Liver (tissue), 8 donors: ENCODE measurements at regions not wholly inside any gene's neighbourhood (a gene's known extent, or its start where the extent isn't known, plus 50 kb on each side); places are given as distances from the start of the nearest gene placed in this dataset.

Experiments
- DNase-seq: peaks from one replicate; pipeline ENCODE4 v3.0.0-alpha.2; 2017; ENCODE audit warnings: low spot score
- H3K27ac ChIP-seq, 2 donors: one replicate each; pipeline ENCODE4 v1.7.0; 2013; ENCODE audit warnings: inconsistent platforms in 2 of 2, low read length in 2 of 2, control low read depth in 1 of 2, low read depth in 1 of 2, mild to moderate bottlenecking in 1 of 2
- H3K27me3 ChIP-seq, 4 donors: one replicate each; pipeline versions ENCODE4 v1.6.1 to v1.7.0; 2013; ENCODE audit warnings: low read length in 3 of 4, inconsistent platforms in 1 of 4, mild to moderate bottlenecking in 1 of 4, moderate library complexity in 1 of 4; ENCODE audit not compliant: control insufficient read depth in 4 of 4, insufficient read depth in 4 of 4
- H3K36me3 ChIP-seq, 4 donors: one replicate each; pipeline versions ENCODE4 v1.6.1 to v1.7.0; 2013; ENCODE audit warnings: low read length in 3 of 4, mild to moderate bottlenecking in 3 of 4, low read depth in 1 of 4, moderate library complexity in 1 of 4; ENCODE audit not compliant: control insufficient read depth in 4 of 4, insufficient read depth in 3 of 4
- H3K4me1 ChIP-seq, 4 donors: one replicate each; pipeline versions ENCODE4 v1.6.1 to v1.7.0; 2013; ENCODE audit warnings: low read length in 3 of 4, mild to moderate bottlenecking in 3 of 4, moderate library complexity in 1 of 4; ENCODE audit not compliant: control insufficient read depth in 4 of 4, insufficient read depth in 4 of 4
- H3K4me3 ChIP-seq, 3 donors: one replicate each; pipeline versions ENCODE4 v1.6.1 to v1.7.0; 2013; ENCODE audit warnings: low read length in 3 of 3, control low read depth in 1 of 3, low read depth in 1 of 3, mild to moderate bottlenecking in 1 of 3
- H3K9ac ChIP-seq, 2 donors: one replicate each; pipeline ENCODE4 v1.7.0; 2013; ENCODE audit warnings: low read length in 2 of 2, mild to moderate bottlenecking in 2 of 2, moderate library complexity in 2 of 2, control low read depth in 1 of 2, low read depth in 1 of 2
- H3K9me3 ChIP-seq, 4 donors: one replicate each; pipeline versions ENCODE4 v1.6.1 to v1.7.0; 2013; ENCODE audit warnings: low read length in 3 of 4; ENCODE audit not compliant: control insufficient read depth in 4 of 4
- ATF3 ChIP-seq: IDR thresholded peaks from 2 replicates; pipeline ENCODE4 v1.6.1; 2016; ENCODE audit warnings: antibody characterized with exemption
- CTCF ChIP-seq: fragments of 150-350 bp; IDR thresholded peaks from 2 replicates; pipeline ENCODE4 v1.5.1; 2017; ENCODE audit warnings: improper control_type of control experiment, low read depth, low read length; ENCODE audit not compliant: missing input control
- FOXA1 ChIP-seq: IDR thresholded peaks from 2 replicates; pipeline ENCODE4 v1.6.1; 2016; ENCODE audit warnings: antibody characterized with exemption
- GABPA ChIP-seq, 2 donors: IDR thresholded peaks in 1 of 2; conservative IDR thresholded peaks in 1 of 2; 2 replicates each; pipeline ENCODE4 v1.6.1; 2016; ENCODE audit warnings: antibody characterized with exemption in 2 of 2, mild to moderate bottlenecking in 1 of 2, moderate library complexity in 1 of 2
- HNF4A ChIP-seq, 2 donors: conservative IDR thresholded peaks; 2 replicates each; pipeline ENCODE4 v1.6.1; 2016; ENCODE audit warnings: antibody characterized with exemption in 2 of 2, mild to moderate bottlenecking in 2 of 2
- HNF4G ChIP-seq: IDR thresholded peaks from 2 replicates; pipeline ENCODE4 v1.6.1; 2016; ENCODE audit warnings: antibody characterized with exemption
- JUND ChIP-seq, 2 donors: IDR thresholded peaks; 2 replicates each; pipeline ENCODE4 v1.6.1; 2016; ENCODE audit warnings: antibody characterized with exemption in 2 of 2
- NR2F2 ChIP-seq: IDR thresholded peaks from 2 replicates; pipeline ENCODE4 v1.6.1; 2016; ENCODE audit warnings: antibody characterized with exemption
- RAD21 ChIP-seq, 2 donors: IDR thresholded peaks; 2 replicates each; pipeline ENCODE4 v1.6.1; 2016; ENCODE audit warnings: antibody characterized with exemption in 2 of 2, mild to moderate bottlenecking in 2 of 2
- REST ChIP-seq: IDR thresholded peaks from 2 replicates; pipeline ENCODE4 v1.6.1; 2016; ENCODE audit warnings: antibody characterized with exemption, mild to moderate bottlenecking
- RXRA ChIP-seq, 2 donors: IDR thresholded peaks; 2 replicates each; pipeline ENCODE4 v1.6.1; 2017 to 2018; ENCODE audit warnings: antibody characterized with exemption in 2 of 2, mild to moderate bottlenecking in 1 of 2
- SP1 ChIP-seq: IDR thresholded peaks from 2 replicates; pipeline ENCODE4 v1.6.1; 2018; ENCODE audit warnings: antibody characterized with exemption, mild to moderate bottlenecking
- TAF1 ChIP-seq: conservative IDR thresholded peaks from 2 replicates; pipeline ENCODE4 v1.6.1; 2016; ENCODE audit warnings: antibody characterized with exemption, mild to moderate bottlenecking
- YY1 ChIP-seq: IDR thresholded peaks from 2 replicates; pipeline ENCODE4 v1.6.1; 2016; ENCODE audit warnings: antibody characterized with exemption, mild to moderate bottlenecking
- WGBS: extraction: QIAGEN DNeasy Blood & Tissue Kit; methylation state at CpG from one replicate; pipeline ENCODE4 v1.1.7; 2013; 5-methylcytosine and 5-hydroxymethylcytosine counted together
- TF ChIP-seq, protein P1 (sequence below): IDR thresholded peaks from 2 replicates; pipeline ENCODE4 v1.6.1; 2016; ENCODE audit warnings: antibody characterized with exemption
- TF ChIP-seq, protein P2 (sequence below): IDR thresholded peaks from 2 replicates; pipeline ENCODE4 v1.6.1; 2016; ENCODE audit warnings: antibody characterized with exemption
- donor health status: healthy.
- donor health status: healthy.
- donor health status: healthy.
- donor health status: healthy.
- donor health status: healthy.

DNA sequence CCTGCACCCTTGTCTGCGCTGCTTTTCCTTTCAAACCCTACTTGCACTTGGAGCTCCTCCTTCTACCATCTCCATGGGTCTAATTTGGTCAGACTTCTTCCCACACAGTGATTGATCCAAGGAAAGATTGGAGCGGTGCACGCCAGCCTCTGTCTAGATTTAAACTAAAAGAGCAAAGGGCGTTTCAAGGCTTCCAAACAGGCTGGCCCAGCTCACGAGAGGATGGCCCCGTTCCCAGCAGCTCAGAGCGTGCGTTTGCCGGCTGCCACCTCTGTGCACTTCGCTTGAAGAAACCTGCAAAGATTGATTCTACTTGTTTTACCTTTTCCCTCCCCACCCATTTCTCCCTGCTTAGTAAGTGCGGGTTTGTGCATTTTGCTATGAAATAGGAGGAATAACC lies 78.8 kb upstream of the ALKAL2 start:
- H3K27me3 ChIP-seq, result peaks cover 0 to 12% (median 0%) of the 10 kb centered on the region in 4 donors
- no peak overlapping the region for H3K4me3 ChIP-seq
- TF ChIP-seq TAF1, result no peak
- TF ChIP-seq, protein P1, sequence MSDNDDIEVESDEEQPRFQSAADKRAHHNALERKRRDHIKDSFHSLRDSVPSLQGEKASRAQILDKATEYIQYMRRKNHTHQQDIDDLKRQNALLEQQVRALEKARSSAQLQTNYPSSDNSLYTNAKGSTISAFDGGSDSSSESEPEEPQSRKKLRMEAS, result no peak
- TF ChIP-seq FOXA1, result no peak
- TF ChIP-seq HNF4G, result no peak
- no peak for TF ChIP-seq SP1
- no peak for TF ChIP-seq RAD21 (IDR thresholded peaks at IDR 0.05)
- TF ChIP-seq CTCF, result no peak
- no peak for TF ChIP-seq ATF3
- TF ChIP-seq NR2F2, result no peak
- TF ChIP-seq GABPA (IDR thresholded peaks at IDR 0.05 in 1 of 2, conservative IDR thresholded peaks at IDR 0.05 in 1 of 2), result no peak
- DNase-seq, result no peak
- H3K9ac ChIP-seq, result no peak overlapping the region
- peaks cover 0 to 14% (median 4%) of the 10 kb centered on the region in 4 donors for H3K9me3 ChIP-seq
- no peaks in the 10 kb centered on the region for H3K4me1 ChIP-seq
- H3K36me3 ChIP-seq, result peaks cover 0 to 2% (median 0%) of the 10 kb centered on the region in 4 donors
- WGBS, result 71% methylated on average over 11 of the region's 11 CpGs
- no peak overlapping the region for H3K27ac ChIP-seq

GRCh38 chr2:365367-366275 lies 77.7 kb upstream of the ALKAL2 start:
- Histone ChIP-seq H3K4me1 (no peaks in the 10 kb centered on the region), H3K27me3 (peaks cover 0 to 12% (median 0%) of the 10 kb centered on the region in 4 donors), H3K36me3 (peaks cover 0 to 2% (median 0%) of the 10 kb centered on the region in 4 donors), H3K9me3 (peaks cover 0 to 11% (median 0%) of the 10 kb centered on the region in 4 donors), H3K9ac (no peak overlapping the region), H3K4me3 (no peak overlapping the region), H3K27ac (no peak overlapping the region)
- TF ChIP-seq HNF4G, result no peak
- TF ChIP-seq, protein P2, sequence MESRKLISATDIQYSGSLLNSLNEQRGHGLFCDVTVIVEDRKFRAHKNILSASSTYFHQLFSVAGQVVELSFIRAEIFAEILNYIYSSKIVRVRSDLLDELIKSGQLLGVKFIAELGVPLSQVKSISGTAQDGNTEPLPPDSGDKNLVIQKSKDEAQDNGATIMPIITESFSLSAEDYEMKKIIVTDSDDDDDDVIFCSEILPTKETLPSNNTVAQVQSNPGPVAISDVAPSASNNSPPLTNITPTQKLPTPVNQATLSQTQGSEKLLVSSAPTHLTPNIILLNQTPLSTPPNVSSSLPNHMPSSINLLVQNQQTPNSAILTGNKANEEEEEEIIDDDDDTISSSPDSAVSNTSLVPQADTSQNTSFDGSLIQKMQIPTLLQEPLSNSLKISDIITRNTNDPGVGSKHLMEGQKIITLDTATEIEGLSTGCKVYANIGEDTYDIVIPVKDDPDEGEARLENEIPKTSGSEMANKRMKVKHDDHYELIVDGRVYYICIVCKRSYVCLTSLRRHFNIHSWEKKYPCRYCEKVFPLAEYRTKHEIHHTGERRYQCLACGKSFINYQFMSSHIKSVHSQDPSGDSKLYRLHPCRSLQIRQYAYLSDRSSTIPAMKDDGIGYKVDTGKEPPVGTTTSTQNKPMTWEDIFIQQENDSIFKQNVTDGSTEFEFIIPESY, result no peak
- no peak for TF ChIP-seq RXRA (IDR thresholded peaks at IDR 0.05)
- TF ChIP-seq FOXA1, result no peak
- TF ChIP-seq CTCF, result no peak
- TF ChIP-seq, protein P1, result no peak
- no peak for TF ChIP-seq NR2F2
- TF ChIP-seq HNF4A (conservative IDR thresholded peaks at IDR 0.05), result no peak
- no peak for TF ChIP-seq RAD21 (IDR thresholded peaks at IDR 0.05)
- TF ChIP-seq YY1, result no peak
- TF ChIP-seq JUND (IDR thresholded peaks at IDR 0.05), result no peak
- TF ChIP-seq REST, result no peak
- 87% methylated on average over 28 of the region's 28 CpGs for WGBS
- DNase-seq, result no peak
